Fibroblast of mammary gland (primary cell): ENCODE measurements at regions not wholly inside any gene's neighbourhood (a gene's known extent, or its start where the extent isn't known, plus 50 kb on each side); places are given as distances from the start of the nearest gene placed in this dataset.
"Not testable (repeated sequence)": the region's sequence is repeated elsewhere in the genome, so short reads cannot be mapped to it uniquely, and the experiment has no call there.

Experiments
- DNase-seq: peaks from one replicate; pipeline ENCODE4 v3.0.0-alpha.2; 2010; ENCODE audit warnings: low read depth
- H3K4me3 ChIP-seq: 2 replicates; pipeline ENCODE4 v1.5.1; 2011; ENCODE audit warnings: low read depth, mild to moderate bottlenecking, low read length, moderate library complexity; ENCODE audit not compliant: control insufficient read depth
- CTCF ChIP-seq: conservative IDR thresholded peaks from 2 replicates; pipeline ENCODE4 v1.5.1; 2011; ENCODE audit warnings: low read depth, low read length, inconsistent platforms; ENCODE audit not compliant: control insufficient read depth, insufficient read depth

- H3K4me3 ChIP-seq, result no peak overlapping the region
- peak; percentile 15 for DNase-seq
- no peak for TF ChIP-seq CTCF
Measured at GRCh38 chr21:15444118-15444960, 285.4 kb upstream of the USP25 start.

DNA sequence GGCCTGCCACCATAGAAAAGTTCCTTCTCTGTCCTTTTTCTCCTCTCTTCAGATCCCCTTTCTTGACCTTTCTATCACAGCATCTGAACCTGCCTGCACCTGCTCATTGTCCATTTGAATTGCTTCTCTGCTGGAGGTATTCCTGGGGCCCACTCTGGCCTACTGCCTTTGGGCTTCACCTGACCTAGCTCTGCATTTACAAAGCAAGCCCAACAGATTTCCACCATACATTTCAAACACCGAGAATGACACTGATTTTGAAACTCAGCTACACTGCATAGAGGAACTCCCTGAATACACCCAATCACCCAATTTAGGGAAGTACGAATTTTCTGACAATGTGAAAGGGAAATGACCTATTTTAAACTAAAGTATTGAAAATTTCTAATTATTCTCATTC, 284.5 kb upstream of the USP25 start:
- no peak for DNase-seq
- H3K4me3 ChIP-seq, result no peak overlapping the region

DNA sequence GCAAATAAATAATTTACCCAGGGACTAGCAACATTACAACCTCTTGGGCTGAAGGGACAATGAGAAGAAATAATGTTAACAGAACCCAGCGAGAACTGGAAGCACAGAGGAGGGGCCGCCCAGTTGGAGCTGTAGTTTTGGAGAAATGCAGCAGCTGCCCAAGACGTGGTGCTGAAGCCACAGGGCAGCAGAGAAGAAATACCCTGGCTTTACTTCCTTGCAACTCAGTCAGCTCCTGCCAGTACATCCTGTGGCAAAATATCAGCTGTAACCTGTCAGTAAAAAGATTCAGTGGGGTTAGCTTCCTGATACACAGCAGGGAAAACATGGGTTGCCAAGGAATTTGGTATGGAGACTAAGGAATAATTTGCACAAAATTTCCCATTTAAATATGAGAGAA, 283.6 kb upstream of the USP25 start:
- no peak overlapping the region for H3K4me3 ChIP-seq
- no peak for TF ChIP-seq CTCF
- DNase-seq, result no peak

More for the DNA sequence above, 284.5 kb upstream of the USP25 start:
- no peak for TF ChIP-seq CTCF

- peak; percentile 7 for DNase-seq
- H3K4me3 ChIP-seq, result no peak overlapping the region
Measured at GRCh38 chr21:15449556-15449955, 280.2 kb upstream of the USP25 start.

DNA sequence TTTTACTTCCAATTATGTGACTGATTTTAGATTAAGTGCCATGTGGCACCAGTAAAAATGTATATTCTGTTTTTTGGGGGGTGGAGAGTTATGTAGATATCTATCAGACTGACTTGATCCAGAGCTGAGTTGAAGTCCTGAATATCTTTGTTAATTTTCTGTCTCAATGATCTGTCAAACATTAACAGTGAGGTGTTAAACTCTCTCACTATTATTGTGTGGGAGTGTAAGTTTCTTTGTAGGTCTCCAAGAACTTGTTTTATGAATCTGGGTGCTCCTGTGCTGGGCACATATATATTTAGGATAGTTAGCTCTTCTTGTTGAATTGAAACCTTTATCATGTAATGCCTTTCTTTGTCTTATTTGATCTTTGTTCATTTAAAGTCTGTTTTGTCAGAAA, 276.5 kb upstream of the USP25 start:
- no peak for DNase-seq
- no peak for TF ChIP-seq CTCF
- H3K4me3 ChIP-seq, result no peak overlapping the region

More at GRCh38 chr21:15449556-15449955, 280.2 kb upstream of the USP25 start:
- TF ChIP-seq CTCF, result no peak

GRCh38 chr21:15453785-15454184, 276.0 kb upstream of the USP25 start:
- not testable (repeated sequence) for DNase-seq, H3K4me3 ChIP-seq

GRCh38 chr21:15454931-15455330, 274.9 kb upstream of the USP25 start:
- DNase-seq, H3K4me3 ChIP-seq: not testable (repeated sequence)

- no peak for TF ChIP-seq CTCF
- no peak for DNase-seq
- no peak overlapping the region for H3K4me3 ChIP-seq
Measured at GRCh38 chr21:15455819-15456462, 273.8 kb upstream of the USP25 start.
